ENCODE measurements at regions not wholly inside any gene's neighbourhood (a gene's known extent, or its start where the extent isn't known, plus 50 kb on each side); places are given as distances from the start of the nearest gene placed in this dataset.

DNA sequence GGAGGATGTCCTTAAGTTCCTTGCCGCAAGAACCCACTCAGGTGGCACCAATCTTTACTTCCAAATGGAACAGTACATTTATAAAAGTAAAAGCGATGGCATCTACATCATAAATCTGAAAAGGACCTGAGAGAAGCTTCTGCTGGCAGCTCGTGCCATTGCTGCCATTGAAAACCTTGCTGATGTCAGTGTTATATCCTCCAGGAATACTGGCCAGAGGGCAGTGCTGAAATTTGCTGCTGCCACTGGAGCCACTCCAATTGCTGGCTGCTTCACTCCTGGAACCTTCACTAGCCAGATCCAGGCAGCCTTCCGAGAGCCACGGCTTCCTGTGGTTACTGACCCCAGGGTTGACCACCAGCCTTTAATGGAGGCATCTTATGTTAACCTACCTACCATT, 191.7 kb downstream of the TRIM27 start:
- H3K27me3 ChIP-seq (replicated peaks; ENCODE audit: control insufficient read depth, insufficient read depth, low read length, poor library complexity, severe bottlenecking) = peaks cover 52% of the 10 kb centered on the region

DNA sequence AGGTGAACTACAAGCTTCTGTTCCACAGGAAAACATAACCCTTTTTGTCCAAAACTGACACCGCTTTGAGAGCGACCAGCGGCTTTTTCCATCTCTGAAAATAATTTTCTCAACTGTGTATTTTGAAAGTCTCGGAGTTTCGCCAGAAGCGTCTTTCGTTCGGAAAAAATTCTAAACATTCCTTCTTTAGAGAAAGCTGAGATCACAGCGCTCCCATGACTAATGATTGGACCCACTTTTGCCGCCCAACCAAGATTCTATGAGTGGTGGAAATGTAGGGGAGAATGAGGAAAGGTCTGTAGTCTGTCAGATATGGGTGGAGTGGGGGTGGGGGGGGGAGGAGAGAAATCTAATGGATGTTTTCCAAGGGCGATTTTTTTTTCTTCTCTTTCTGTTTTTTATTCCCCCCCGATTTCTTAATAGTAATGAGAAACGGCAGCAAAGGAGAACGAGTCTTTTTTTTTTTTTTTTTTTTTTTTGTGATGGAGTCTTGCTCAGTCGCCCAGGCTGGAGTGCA, 189.3 kb downstream of the TRIM27 start:
- H3K36me3 ChIP-seq (ENCODE audit: control insufficient read depth, insufficient read depth, low read length) = no peaks in the 10 kb centered on the region
- no peak overlapping the region for H3K4me3 ChIP-seq (ENCODE audit: insufficient read depth, low read depth, low read length, poor library complexity, severe bottlenecking)
- H3K4me1 ChIP-seq (ENCODE audit: control insufficient read depth, insufficient read depth, low read length, poor library complexity, severe bottlenecking) = no peaks in the 10 kb centered on the region
- no peak for DNase-seq
- H3K27me3 ChIP-seq (replicated peaks; ENCODE audit: control insufficient read depth, insufficient read depth, low read length, poor library complexity, severe bottlenecking) = peaks cover 47% of the 10 kb centered on the region
- no peaks in the 10 kb centered on the region for H3K9me3 ChIP-seq (ENCODE audit: control insufficient read depth, low read length)
- H3K27ac ChIP-seq (ENCODE audit: insufficient read depth, low read length, poor library complexity, severe bottlenecking) = no peak overlapping the region

More for the DNA sequence above, 191.7 kb downstream of the TRIM27 start:
- no peak overlapping the region for H3K27ac ChIP-seq (ENCODE audit: insufficient read depth, low read length, poor library complexity, severe bottlenecking)
- no peak overlapping the region for H3K4me3 ChIP-seq (ENCODE audit: insufficient read depth, low read depth, low read length, poor library complexity, severe bottlenecking)
- DNase-seq = no peak
- H3K4me1 ChIP-seq (ENCODE audit: control insufficient read depth, insufficient read depth, low read length, poor library complexity, severe bottlenecking) = no peaks in the 10 kb centered on the region
- H3K36me3 ChIP-seq (ENCODE audit: control insufficient read depth, insufficient read depth, low read length) = no peaks in the 10 kb centered on the region
- H3K9me3 ChIP-seq (ENCODE audit: control insufficient read depth, low read length) = no peaks in the 10 kb centered on the region

DNA sequence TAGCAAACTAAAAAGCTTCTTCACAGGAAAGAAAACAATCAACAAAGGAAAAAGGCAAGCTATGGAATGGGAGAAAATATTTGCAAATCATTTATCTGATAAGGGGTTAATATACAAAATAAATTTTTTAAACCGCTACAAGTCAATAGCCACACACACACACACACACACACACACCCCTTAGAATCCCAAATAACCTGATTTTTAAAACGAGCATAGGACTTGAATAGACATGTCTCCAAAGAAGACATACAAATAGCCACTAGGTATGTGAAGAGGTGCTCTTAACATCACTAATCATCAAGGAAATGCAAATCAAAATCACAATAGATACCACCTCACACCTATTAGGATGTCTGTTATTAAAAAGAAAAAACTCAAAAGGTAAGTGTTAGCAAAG, 187.7 kb downstream of the TRIM27 start:
- DNase-seq = no peak
- no peak overlapping the region for H3K27ac ChIP-seq (ENCODE audit: insufficient read depth, low read length, poor library complexity, severe bottlenecking)
- peaks cover 50% of the 10 kb centered on the region for H3K27me3 ChIP-seq (replicated peaks; ENCODE audit: control insufficient read depth, insufficient read depth, low read length, poor library complexity, severe bottlenecking)
- no peaks in the 10 kb centered on the region for H3K9me3 ChIP-seq (ENCODE audit: control insufficient read depth, low read length)
- H3K4me1 ChIP-seq (ENCODE audit: control insufficient read depth, insufficient read depth, low read length, poor library complexity, severe bottlenecking) = no peaks in the 10 kb centered on the region
- no peaks in the 10 kb centered on the region for H3K36me3 ChIP-seq (ENCODE audit: control insufficient read depth, insufficient read depth, low read length)
- no peak overlapping the region for H3K4me3 ChIP-seq (ENCODE audit: insufficient read depth, low read depth, low read length, poor library complexity, severe bottlenecking)

- Histone ChIP-seq H3K4me3 (ENCODE audit: insufficient read depth, low read depth, low read length, poor library complexity, severe bottlenecking) (no peak overlapping the region), H3K27me3 (replicated peaks; ENCODE audit: control insufficient read depth, insufficient read depth, low read length, poor library complexity, severe bottlenecking) (peaks cover 53% of the 10 kb centered on the region)
These were observed 185.9 kb downstream of the TRIM27 start for GRCh38 chr6:28737750-28738395.

DNA sequence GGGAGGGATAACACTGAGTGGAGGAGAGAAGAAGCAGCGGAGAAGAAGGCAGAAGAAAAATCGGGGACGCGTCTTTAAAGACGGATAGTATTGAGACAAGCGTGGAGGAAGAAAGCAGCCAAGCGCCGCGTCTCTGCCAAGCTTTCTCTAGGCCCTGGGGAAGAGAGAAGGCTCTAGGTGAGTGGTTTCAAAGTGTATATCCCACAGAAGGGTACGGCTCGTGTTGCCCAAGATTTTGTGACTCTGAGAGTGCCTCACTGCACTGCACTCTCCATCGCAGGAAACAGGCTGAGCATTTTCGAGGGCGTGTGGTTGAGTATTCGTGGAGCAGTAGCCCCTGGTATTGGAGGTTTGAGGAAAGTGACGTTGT, 185.4 kb downstream of the TRIM27 start:
- Histone ChIP-seq H3K4me3 (ENCODE audit: insufficient read depth, low read depth, low read length, poor library complexity, severe bottlenecking) (no peak overlapping the region), H3K4me1 (ENCODE audit: control insufficient read depth, insufficient read depth, low read length, poor library complexity, severe bottlenecking) (no peaks in the 10 kb centered on the region), H3K27ac (ENCODE audit: insufficient read depth, low read length, poor library complexity, severe bottlenecking) (no peak overlapping the region), H3K9me3 (ENCODE audit: control insufficient read depth, low read length) (no peaks in the 10 kb centered on the region), H3K36me3 (ENCODE audit: control insufficient read depth, insufficient read depth, low read length) (no peaks in the 10 kb centered on the region), H3K27me3 (replicated peaks; ENCODE audit: control insufficient read depth, insufficient read depth, low read length, poor library complexity, severe bottlenecking) (peaks cover 51% of the 10 kb centered on the region)
- DNase-seq = no peak

More at GRCh38 chr6:28737750-28738395, 185.9 kb downstream of the TRIM27 start:
- no peak for DNase-seq
- no peak overlapping the region for H3K27ac ChIP-seq (ENCODE audit: insufficient read depth, low read length, poor library complexity, severe bottlenecking)
- no peaks in the 10 kb centered on the region for H3K4me1 ChIP-seq (ENCODE audit: control insufficient read depth, insufficient read depth, low read length, poor library complexity, severe bottlenecking)
- H3K9me3 ChIP-seq (ENCODE audit: control insufficient read depth, low read length) = no peaks in the 10 kb centered on the region
- H3K36me3 ChIP-seq (ENCODE audit: control insufficient read depth, insufficient read depth, low read length) = no peaks in the 10 kb centered on the region

DNA sequence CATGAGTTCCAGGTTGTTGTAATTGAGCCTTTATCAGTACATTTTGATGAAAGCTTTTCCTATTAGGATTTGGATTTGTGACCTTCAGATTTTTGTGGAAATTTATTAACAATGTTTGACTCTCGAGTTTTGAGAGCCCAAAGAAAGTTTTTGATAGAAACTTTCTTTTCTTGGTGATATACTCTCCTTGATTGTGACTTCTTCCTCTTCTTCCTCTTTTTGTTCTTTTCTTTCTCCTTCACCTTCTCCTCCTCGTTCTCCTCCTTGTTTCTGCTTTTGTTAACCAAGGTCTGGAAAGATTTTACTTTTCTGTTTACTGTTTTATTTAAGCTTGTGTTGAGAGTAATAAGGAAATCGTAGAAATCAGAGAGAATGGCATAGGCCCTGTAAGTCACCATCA, 182.4 kb downstream of the TRIM27 start:
- Histone ChIP-seq H3K36me3 (ENCODE audit: control insufficient read depth, insufficient read depth, low read length) (no peaks in the 10 kb centered on the region), H3K9me3 (ENCODE audit: control insufficient read depth, low read length) (no peaks in the 10 kb centered on the region), H3K4me3 (ENCODE audit: insufficient read depth, low read depth, low read length, poor library complexity, severe bottlenecking) (no peak overlapping the region), H3K4me1 (ENCODE audit: control insufficient read depth, insufficient read depth, low read length, poor library complexity, severe bottlenecking) (no peaks in the 10 kb centered on the region), H3K27ac (ENCODE audit: insufficient read depth, low read length, poor library complexity, severe bottlenecking) (no peak overlapping the region), H3K27me3 (replicated peaks; ENCODE audit: control insufficient read depth, insufficient read depth, low read length, poor library complexity, severe bottlenecking) (peaks cover 29% of the 10 kb centered on the region)
- no peak for DNase-seq

- Histone ChIP-seq H3K27ac (ENCODE audit: insufficient read depth, low read length, poor library complexity, severe bottlenecking) (no peak overlapping the region), H3K36me3 (ENCODE audit: control insufficient read depth, insufficient read depth, low read length) (no peaks in the 10 kb centered on the region), H3K27me3 (replicated peaks; ENCODE audit: control insufficient read depth, insufficient read depth, low read length, poor library complexity, severe bottlenecking) (peaks cover 33% of the 10 kb centered on the region), H3K4me1 (ENCODE audit: control insufficient read depth, insufficient read depth, low read length, poor library complexity, severe bottlenecking) (no peaks in the 10 kb centered on the region), H3K9me3 (ENCODE audit: control insufficient read depth, low read length) (no peaks in the 10 kb centered on the region), H3K4me3 (ENCODE audit: insufficient read depth, low read depth, low read length, poor library complexity, severe bottlenecking) (no peak overlapping the region)
- no peak for DNase-seq
These were observed 181.0 kb downstream of the TRIM27 start for GRCh38 chr6:28742668-28743270.

DNA sequence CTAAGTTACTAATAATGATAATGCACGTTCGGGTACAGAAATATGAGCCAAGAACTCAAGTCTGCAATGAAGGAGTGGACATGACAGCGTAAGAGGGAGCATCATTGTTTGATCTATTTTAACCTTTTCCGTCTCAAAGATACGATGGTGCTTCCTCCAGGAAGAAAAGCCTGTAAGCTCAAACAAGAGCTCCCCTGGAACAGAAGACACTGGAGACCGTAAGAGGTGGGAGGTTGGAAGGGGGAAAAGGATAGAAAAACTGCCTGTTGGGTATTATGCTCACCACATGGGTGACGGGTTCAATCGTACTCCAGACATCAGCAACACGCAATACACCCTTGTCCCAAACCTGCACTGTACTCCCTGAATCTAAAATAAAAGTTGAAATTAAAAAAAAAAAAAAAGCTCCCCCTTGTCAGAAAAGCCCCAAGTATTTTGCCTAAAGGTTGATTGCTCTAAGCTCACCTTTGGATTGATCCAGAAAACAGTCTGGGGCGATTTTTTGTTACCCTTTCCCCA, 180.5 kb downstream of the TRIM27 start:
- Histone ChIP-seq H3K27ac (ENCODE audit: insufficient read depth, low read length, poor library complexity, severe bottlenecking) (no peak overlapping the region), H3K9me3 (ENCODE audit: control insufficient read depth, low read length) (no peaks in the 10 kb centered on the region), H3K27me3 (replicated peaks; ENCODE audit: control insufficient read depth, insufficient read depth, low read length, poor library complexity, severe bottlenecking) (peaks cover 30% of the 10 kb centered on the region)

DNA sequence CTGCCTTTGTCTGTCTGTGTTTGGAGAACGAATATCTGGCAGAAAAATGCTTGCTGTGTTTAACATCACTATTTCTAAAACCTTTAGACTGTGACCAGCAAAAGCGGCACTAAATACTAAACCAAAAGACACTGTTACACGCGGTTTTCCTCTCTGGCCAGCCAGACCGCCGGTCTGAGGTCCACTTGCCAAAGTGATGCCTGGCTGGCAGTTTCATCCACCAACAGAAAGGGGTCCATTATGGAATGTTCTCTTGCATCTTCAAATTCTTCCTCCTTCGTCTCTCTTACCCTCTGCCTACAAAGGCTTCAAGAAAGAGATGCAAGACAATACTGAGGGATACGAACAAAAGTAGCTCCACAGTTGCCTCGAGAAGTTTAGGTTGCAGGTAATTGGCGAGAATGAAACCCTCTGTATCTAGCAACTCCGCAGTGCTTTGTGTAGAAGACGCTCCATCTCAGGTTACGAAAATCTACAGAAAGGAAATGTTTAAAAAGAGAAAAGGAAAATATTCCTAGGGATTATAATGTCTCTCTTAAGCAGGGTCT, 176.6 kb downstream of the TRIM27 start:
- Histone ChIP-seq H3K27ac (ENCODE audit: insufficient read depth, low read length, poor library complexity, severe bottlenecking) (no peak overlapping the region), H3K36me3 (ENCODE audit: control insufficient read depth, insufficient read depth, low read length) (no peaks in the 10 kb centered on the region), H3K4me1 (ENCODE audit: control insufficient read depth, insufficient read depth, low read length, poor library complexity, severe bottlenecking) (no peaks in the 10 kb centered on the region), H3K4me3 (ENCODE audit: insufficient read depth, low read depth, low read length, poor library complexity, severe bottlenecking) (no peak overlapping the region), H3K27me3 (replicated peaks; ENCODE audit: control insufficient read depth, insufficient read depth, low read length, poor library complexity, severe bottlenecking) (peaks cover 11% of the 10 kb centered on the region), H3K9me3 (ENCODE audit: control insufficient read depth, low read length) (no peaks in the 10 kb centered on the region)
- no peak for DNase-seq

More for the DNA sequence above, 180.5 kb downstream of the TRIM27 start:
- Histone ChIP-seq H3K36me3 (ENCODE audit: control insufficient read depth, insufficient read depth, low read length) (no peaks in the 10 kb centered on the region), H3K4me1 (ENCODE audit: control insufficient read depth, insufficient read depth, low read length, poor library complexity, severe bottlenecking) (no peaks in the 10 kb centered on the region), H3K4me3 (ENCODE audit: insufficient read depth, low read depth, low read length, poor library complexity, severe bottlenecking) (no peak overlapping the region)
- DNase-seq = no peak

DNA sequence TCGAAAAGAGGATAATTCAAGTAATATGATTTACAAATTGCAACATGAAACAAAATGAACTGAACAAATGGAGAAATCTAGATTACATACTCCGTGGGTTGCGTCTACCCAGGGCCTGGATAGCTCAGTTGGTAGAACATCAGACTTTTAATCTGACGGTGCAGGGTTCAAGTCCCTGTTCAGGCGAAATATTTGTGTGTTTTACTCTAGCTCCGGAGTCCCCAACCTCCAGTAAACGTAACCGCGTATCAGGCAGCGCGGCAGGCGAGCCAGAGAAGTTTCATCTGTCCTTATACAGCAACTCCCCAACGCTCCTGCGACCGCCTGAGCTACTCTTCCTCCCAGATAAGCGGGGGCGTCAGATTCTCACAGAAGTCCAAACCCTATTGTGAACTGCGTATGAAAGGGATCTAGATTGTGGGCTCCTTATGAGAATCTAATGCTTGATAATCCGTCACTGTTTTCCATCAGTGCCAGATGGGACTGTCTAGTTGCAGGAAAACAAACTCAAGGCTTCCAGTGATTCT, 176.1 kb downstream of the TRIM27 start:
- H3K4me1 ChIP-seq (ENCODE audit: control insufficient read depth, insufficient read depth, low read length, poor library complexity, severe bottlenecking) = no peaks in the 10 kb centered on the region
- H3K36me3 ChIP-seq (ENCODE audit: control insufficient read depth, insufficient read depth, low read length) = no peaks in the 10 kb centered on the region
- no peak overlapping the region for H3K27ac ChIP-seq (ENCODE audit: insufficient read depth, low read length, poor library complexity, severe bottlenecking)
- no peak overlapping the region for H3K4me3 ChIP-seq (ENCODE audit: insufficient read depth, low read depth, low read length, poor library complexity, severe bottlenecking)
- H3K27me3 ChIP-seq (replicated peaks; ENCODE audit: control insufficient read depth, insufficient read depth, low read length, poor library complexity, severe bottlenecking) = peaks cover 11% of the 10 kb centered on the region
- DNase-seq = no peak
- no peaks in the 10 kb centered on the region for H3K9me3 ChIP-seq (ENCODE audit: control insufficient read depth, low read length)

Data from effector memory CD4-positive, alpha-beta T cell (primary cell).